SK-N-SH treated with all-trans-retinoic acid at 6 μM for 48 hours (cell line): ENCODE measurements at regions not wholly inside any gene's neighbourhood (a gene's known extent, or its start where the extent isn't known, plus 50 kb on each side); places are given as distances from the start of the nearest gene placed in this dataset.

Source experiments
- ATAC-seq: fragments of 200-7000 bp; cut with Tn5 transposase; 3 replicates; pipeline ENCODE4 v1.9.1; 2020; ENCODE audit warnings: mild to moderate bottlenecking, moderate library complexity
- BACH2 ChIP-seq: fragments of 250-450 bp; sonication (Bioruptor Pico); IDR thresholded peaks from 2 replicates; pipeline ENCODE4 v1.9.0; 2021; ENCODE audit warnings: mild to moderate bottlenecking, borderline replicate concordance
- CREB5 ChIP-seq: fragments of 250-450 bp; sonication (Bioruptor Pico); IDR thresholded peaks from 2 replicates; pipeline ENCODE4 v1.5.1; 2020; ENCODE audit warnings: low read depth, mild to moderate bottlenecking, moderate library complexity
- CSRNP3 ChIP-seq: fragments of 250-450 bp; sonication (Bioruptor Pico); IDR thresholded peaks from 2 replicates; pipeline ENCODE4 v1.5.1; 2021; ENCODE audit warnings: mild to moderate bottlenecking, moderate library complexity
- ISL1 ChIP-seq: fragments of 250-450 bp; sonication (Bioruptor Pico); IDR thresholded peaks from 2 replicates; pipeline ENCODE4 v2.1.2; 2022; ENCODE audit warnings: mild to moderate bottlenecking, moderate library complexity
- OSR1 ChIP-seq: fragments of 250-450 bp; sonication (Bioruptor Pico); IDR thresholded peaks from 2 replicates; pipeline ENCODE4 v1.8.0; 2022; ENCODE audit warnings: moderate library complexity, mild to moderate bottlenecking, inconsistent platforms
- PATZ1 ChIP-seq: fragments of 250-450 bp; sonication (Bioruptor Pico); IDR thresholded peaks from 2 replicates; pipeline ENCODE4 v1.8.0; 2020; ENCODE audit warnings: mild to moderate bottlenecking, moderate library complexity, borderline replicate concordance
- POU6F1 ChIP-seq: fragments of 250-450 bp; sonication (Bioruptor Pico); IDR thresholded peaks from 2 replicates; pipeline ENCODE4 v1.8.0; 2021; ENCODE audit warnings: low read depth, mild to moderate bottlenecking, moderate library complexity, borderline replicate concordance
- PPARA ChIP-seq: fragments of 250-450 bp; sonication (Bioruptor Pico); IDR thresholded peaks from 2 replicates; pipeline ENCODE4 v1.5.0; 2020; ENCODE audit warnings: mild to moderate bottlenecking, borderline replicate concordance
- RARB ChIP-seq: fragments of 250-450 bp; sonication (Bioruptor Pico); IDR thresholded peaks from 2 replicates; pipeline ENCODE4 v1.8.0; 2021; ENCODE audit warnings: mild to moderate bottlenecking, moderate library complexity
- SNAI2 ChIP-seq: fragments of 250-450 bp; sonication (Bioruptor Pico); IDR thresholded peaks from 2 replicates; pipeline ENCODE4 v1.5.0; 2020; ENCODE audit warnings: mild to moderate bottlenecking, moderate library complexity
- TCF4 ChIP-seq: fragments of 250-450 bp; sonication (Bioruptor Pico); IDR thresholded peaks from 2 replicates; pipeline ENCODE4 v1.8.0; 2021; ENCODE audit warnings: mild to moderate bottlenecking, moderate library complexity, borderline replicate concordance
- TOX ChIP-seq: fragments of 250-450 bp; sonication (Bioruptor Pico); IDR thresholded peaks from 2 replicates; pipeline ENCODE4 v1.8.0; 2021; ENCODE audit warnings: mild to moderate bottlenecking, moderate library complexity, borderline replicate concordance
- TSHZ2 ChIP-seq: fragments of 250-450 bp; sonication (Bioruptor Pico); IDR thresholded peaks from 2 replicates; pipeline ENCODE4 v1.5.0; 2020; ENCODE audit warnings: mild to moderate bottlenecking, moderate library complexity
- ZC3H10 ChIP-seq: fragments of 250-450 bp; sonication (Bioruptor Pico); IDR thresholded peaks from 2 replicates; pipeline ENCODE4 v1.5.1; 2021; ENCODE audit warnings: mild to moderate bottlenecking, moderate library complexity
- ZFP3 ChIP-seq: fragments of 250-450 bp; sonication (Bioruptor Pico); IDR thresholded peaks from 2 replicates; pipeline ENCODE4 v1.5.0; 2020; ENCODE audit warnings: mild to moderate bottlenecking, moderate library complexity
- ZFP30 ChIP-seq: fragments of 450-650 bp; formaldehyde crosslinking; IDR thresholded peaks from 2 replicates; pipeline ENCODE4 v1.5.0; 2022; ENCODE audit warnings: mild to moderate bottlenecking, moderate library complexity
- ZNF565 ChIP-seq: fragments of 450-650 bp; formaldehyde crosslinking; conservative IDR thresholded peaks from 2 replicates; pipeline ENCODE4 v1.5.0; 2020; ENCODE audit warnings: low read depth, mild to moderate bottlenecking, moderate library complexity
- ZNF70 ChIP-seq: fragments of 450-650 bp; formaldehyde crosslinking; IDR thresholded peaks from 2 replicates; pipeline ENCODE4 v1.5.0; 2020; ENCODE audit warnings: mild to moderate bottlenecking, moderate library complexity
- ZNF8 ChIP-seq: fragments of 450-650 bp; formaldehyde crosslinking; IDR thresholded peaks from 2 replicates; pipeline ENCODE4 v1.5.0; 2020; ENCODE audit warnings: mild to moderate bottlenecking, moderate library complexity

GRCh38 chr9:38159599-38159998 lies 90.6 kb upstream of the SHB start (continued):
- TF ChIP-seq PATZ1 (no peak), SNAI2 (CRISPR knock-in tag) (no peak), ISL1 (no peak)

GRCh38 chr9:38158628-38159027 lies 89.6 kb upstream of the SHB start:
- ATAC-seq = no peak
- TF ChIP-seq RARB (no peak), ZNF565 (CRISPR knock-in tag) (no peak), ISL1 (no peak), BACH2 (CRISPR knock-in tag) (no peak), CREB5 (CRISPR knock-in tag) (no peak), ZC3H10 (CRISPR knock-in tag) (no peak), ZFP30 (CRISPR knock-in tag) (no peak), OSR1 (no peak), ZNF70 (CRISPR knock-in tag) (no peak), POU6F1 (no peak), TSHZ2 (CRISPR knock-in tag) (no peak), PATZ1 (no peak)

- no peak for ATAC-seq
- no peak for TF ChIP-seq PPARA (CRISPR knock-in tag)
- no peak for TF ChIP-seq ZFP3 (CRISPR knock-in tag)
- TF ChIP-seq ZNF565 (CRISPR knock-in tag) = no peak
- no peak for TF ChIP-seq CREB5 (CRISPR knock-in tag)
- no peak for TF ChIP-seq TSHZ2 (CRISPR knock-in tag)
- no peak for TF ChIP-seq SNAI2 (CRISPR knock-in tag)
- no peak for TF ChIP-seq ZNF8 (CRISPR knock-in tag)
- no peak for TF ChIP-seq POU6F1
- TF ChIP-seq CSRNP3 = no peak
- no peak for TF ChIP-seq ZNF70 (CRISPR knock-in tag)
- TF ChIP-seq RARB = no peak
- no peak for TF ChIP-seq TCF4 (CRISPR knock-in tag)
- TF ChIP-seq OSR1 = no peak
- TF ChIP-seq TOX (CRISPR knock-in tag) = no peak
- no peak for TF ChIP-seq ZFP30 (CRISPR knock-in tag)
These were observed 88.7 kb upstream of the SHB start for GRCh38 chr9:38157711-38158110.
